Inferior parietal cortex (tissue), 1 donor: ENCODE measurements at regions not wholly inside any gene's neighbourhood (a gene's known extent, or its start where the extent isn't known, plus 50 kb on each side); places are given as distances from the start of the nearest gene placed in this dataset.
A peak's percentile ranks its signal among the peaks of the same experiment; 100 is the strongest.
"Not testable (repeated sequence)": the region's sequence is repeated elsewhere in the genome, so short reads cannot be mapped to it uniquely, and the experiment has no call there.

Experiments
- DNase-seq: peaks from one replicate; pipeline ENCODE4 v3.0.0-alpha.2; 2016; ENCODE audit errors: extremely low spot score

DNA sequence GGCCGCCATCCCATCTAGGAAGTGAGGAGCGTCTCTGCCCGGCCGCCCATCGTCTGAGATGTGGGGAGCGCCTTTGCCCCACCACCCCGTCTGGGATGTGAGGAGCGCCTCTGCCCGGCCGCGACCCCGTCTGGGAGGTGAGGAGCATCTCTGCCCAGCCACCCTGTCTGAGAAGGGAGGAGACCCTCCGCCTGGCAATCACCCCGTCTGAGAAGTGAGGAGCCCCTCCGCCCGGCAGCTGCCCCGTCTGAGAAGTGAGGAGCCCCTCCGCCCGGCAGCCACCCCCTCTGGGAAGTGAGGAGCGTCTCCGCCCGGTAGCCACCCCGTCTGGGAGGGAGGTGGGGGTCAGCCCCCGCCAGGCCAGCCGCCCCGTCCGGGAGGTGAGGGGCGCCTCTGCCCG is 194.2 kb upstream of the FBXL4 start:
- not testable (repeated sequence) for DNase-seq

DNA sequence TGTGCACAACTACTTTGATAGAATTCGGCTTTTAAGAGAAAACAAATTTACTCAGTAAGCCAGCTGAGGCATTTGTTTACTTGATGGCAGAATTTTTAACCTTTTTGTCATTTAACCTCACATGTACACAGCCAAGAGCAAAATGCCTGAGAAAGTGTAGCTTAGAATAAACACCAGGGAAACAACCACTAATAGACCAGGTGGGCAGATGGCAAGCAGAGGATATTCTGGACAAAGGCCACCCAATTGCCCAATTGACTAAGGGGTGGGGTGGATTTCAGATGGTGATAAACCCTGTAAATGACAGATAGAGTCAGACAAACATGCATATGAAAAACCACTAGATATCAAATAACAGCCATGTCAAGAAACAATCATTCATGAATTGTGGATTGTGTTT is 190.7 kb upstream of the FBXL4 start:
- no peak for DNase-seq

DNA sequence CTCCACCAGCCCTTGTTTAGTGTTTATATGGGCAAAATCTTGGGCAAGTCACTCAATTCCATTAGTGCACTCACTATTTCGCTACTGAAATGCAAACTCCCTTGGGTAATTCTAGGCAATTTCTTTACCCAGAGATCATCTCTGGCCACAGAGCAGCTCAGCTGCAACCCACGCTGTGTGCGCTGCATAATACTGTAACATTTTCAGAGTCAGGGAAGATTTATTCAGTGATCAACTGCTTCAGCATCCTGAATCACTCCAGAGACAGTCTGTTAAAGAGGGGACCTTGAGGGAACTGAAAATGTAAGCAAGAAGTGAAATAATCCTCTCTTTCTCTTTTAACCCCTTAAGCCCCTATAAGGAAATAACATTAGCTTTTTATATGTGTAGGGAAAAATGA is 189.6 kb upstream of the FBXL4 start:
- no peak for DNase-seq

DNA sequence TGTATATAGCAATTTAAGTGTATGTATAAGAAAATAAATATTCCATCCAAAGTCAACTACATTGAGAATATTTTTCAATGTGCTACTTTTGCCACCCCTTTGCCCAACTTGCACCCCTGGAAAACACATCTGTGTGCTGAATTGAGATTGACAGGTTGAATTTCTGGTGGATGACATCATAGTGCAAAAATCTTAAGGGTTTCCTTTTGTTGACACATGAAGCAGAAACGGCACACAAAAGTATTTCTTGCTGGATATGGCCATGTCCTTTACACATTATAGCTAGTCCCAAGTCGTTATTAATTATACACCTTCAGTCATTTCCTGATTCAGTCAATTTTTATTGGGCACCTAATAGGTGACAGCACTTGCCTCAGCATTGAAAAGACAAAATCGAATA is 188.7 kb upstream of the FBXL4 start:
- DNase-seq = no peak

DNA sequence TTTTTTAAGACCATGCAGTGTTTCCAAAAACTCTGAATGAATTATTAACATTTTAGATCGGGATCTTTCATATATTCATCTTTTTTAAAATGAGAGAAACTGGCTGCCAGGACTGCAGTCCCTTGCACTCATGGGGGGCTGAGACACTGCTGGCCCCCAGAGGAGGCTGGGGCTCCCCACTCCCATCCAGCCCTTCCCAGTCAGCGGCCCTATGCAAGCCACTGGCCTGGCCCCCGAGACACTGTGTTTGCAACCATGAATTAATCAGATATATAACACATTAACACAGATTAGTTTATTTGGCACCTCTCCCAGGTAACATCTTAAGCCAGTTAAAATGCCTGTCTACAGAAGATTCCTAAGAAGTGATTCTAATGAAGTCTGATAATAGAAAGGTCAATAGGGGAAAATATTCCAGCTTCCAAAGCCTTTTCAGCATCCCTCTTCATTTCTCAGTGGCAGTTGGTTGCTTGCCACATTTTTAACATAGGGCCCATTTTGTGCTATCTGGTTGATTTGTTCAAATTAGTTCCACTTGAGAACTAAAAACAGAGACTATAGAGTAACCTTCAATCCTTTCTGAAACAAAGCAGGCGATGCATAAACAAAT is 184.4 kb upstream of the FBXL4 start:
- no peak for DNase-seq

DNA sequence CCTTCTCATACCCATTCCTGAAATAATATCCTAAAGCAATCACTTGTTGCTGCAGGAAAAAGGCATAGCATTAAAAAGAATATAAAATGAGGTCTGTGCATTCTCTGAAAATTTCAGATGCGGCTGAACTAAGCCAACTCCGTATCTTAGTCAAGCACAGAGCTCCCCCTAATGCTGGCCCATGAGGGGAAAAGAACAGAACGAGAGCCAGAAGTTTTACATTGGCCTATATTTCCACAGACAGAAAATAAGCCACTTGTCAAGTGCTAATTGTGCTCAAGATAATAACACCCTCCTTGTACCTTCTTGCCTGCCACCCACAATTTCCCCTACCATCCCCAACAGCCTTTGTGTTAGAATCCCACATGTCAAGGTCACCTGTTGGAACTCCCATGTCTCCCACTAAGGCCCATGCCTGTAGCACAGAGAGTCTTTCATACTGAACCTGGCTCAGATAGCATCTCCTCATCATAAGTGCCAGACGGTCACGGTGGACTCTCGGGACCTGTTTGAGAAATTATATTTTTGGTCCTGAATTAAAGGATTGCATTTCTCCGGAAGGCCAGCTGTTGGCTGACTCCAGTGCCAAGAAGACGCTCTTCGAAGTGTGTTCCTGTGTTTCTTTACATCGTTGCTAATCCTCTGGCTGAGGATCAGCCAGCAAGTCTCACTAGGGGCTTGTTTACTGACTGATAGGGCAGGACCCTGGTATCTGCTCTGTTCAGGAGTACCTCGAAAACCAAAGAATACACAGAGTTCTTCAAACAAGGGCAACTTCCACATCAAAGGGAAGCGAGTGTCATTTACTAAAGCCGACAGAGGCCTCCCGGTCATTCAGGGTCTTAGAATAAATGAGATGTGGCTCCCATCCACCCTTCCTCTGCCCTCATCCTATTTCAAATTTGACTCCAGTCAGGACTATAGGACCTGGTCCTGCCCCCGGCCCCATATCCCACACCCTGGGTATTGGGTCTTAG is 183.4 kb upstream of the FBXL4 start:
- DNase-seq = peak; percentile 38

DNA sequence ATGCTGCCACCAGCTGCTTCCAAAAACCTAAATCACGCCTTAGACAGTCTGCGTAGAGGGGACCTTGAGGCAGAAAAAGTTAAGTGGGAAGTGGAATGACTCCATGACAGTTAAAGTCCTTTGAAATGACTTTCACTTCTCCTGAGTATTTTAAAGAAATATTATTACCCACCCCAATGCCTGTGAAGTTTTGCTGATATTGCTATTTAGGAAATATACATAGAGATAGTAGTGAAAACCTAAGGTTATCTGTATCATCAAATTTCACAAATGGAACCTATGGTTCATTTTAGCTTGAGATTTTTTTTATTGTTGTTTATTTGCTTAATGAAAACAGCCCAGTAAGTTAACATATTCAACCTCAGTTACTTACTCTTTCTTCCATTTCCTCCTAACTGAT is 182.1 kb upstream of the FBXL4 start:
- no peak for DNase-seq

DNA sequence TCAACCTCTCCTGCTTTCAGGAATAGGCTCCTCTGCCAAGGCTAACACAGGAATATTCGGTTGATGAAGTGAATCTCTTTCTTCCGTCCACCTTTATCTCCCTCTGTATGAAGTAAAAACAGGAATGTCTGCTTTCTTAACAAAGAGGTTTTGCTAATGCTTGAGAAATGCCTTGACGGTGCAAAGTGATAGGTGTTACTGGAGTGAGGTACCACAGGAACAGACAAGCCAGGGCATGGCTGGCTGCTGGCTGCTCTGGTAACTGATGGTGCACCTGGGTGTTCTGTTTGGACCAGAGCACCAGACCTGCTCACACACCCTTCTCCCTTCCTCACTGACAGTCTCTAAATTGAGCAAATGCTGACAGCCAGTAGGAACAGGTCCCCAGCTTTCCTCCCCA is 174.0 kb upstream of the FBXL4 start:
- no peak for DNase-seq

DNA sequence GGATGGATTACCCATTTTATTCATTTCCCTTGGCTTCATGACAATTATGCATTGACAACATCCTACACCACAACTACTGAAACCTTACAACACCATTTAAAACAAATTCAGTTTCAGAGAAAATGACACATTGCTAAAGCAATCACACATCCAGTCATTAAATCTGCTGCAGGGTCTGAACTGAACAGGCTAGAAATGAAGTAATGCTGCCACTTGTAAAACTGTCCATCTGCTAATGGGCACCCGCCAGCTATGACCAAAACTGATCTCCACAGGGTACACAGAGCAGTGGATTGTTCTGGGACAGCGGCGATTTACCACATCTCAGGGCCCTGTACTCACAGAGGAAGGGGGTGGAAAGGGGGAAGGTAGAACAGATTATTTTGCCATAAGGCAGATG is 172.9 kb upstream of the FBXL4 start:
- no peak for DNase-seq

DNA sequence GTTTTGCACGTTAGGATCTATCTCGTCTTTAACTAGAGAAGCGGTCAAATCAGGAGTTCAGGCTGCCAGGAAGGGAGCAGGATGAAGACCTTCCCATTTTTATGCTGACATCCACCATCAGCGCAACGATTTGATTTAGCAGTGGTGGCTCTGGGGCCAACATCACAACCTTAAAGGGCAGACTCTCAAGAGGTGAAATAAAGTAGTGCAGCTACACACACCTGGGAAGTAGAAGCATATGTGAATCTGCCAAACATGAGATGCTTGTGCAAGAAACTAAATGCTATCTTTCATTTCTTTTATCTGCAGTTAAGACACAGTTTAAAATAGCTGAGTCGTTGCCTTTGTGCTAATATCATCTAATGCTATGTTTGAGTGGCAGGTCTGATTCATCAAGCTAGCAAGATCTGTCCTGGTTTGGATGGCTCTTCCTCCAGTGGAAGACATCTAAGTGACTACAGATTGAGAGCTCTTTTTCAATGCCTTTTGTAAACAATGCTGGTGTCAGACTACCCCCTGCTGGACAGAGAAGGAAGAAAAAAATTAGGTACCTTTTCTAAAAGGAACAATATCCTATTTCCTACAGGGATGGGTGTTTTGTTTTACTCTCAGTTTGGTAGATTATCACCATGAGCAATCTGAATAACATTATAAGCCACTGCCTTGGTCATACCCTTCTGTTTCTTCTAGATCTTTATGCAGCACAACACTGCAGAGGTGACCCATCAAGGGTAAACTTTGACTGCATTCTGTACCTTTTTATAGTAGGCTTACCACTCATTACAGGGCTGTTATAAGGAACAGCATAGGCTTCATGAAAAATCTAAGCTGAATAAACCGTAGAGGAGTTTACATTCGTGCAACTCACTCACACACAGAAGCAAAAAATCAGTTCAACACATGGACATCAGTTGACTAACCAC is 171.6 kb upstream of the FBXL4 start:
- DNase-seq = peak; percentile 87

DNA sequence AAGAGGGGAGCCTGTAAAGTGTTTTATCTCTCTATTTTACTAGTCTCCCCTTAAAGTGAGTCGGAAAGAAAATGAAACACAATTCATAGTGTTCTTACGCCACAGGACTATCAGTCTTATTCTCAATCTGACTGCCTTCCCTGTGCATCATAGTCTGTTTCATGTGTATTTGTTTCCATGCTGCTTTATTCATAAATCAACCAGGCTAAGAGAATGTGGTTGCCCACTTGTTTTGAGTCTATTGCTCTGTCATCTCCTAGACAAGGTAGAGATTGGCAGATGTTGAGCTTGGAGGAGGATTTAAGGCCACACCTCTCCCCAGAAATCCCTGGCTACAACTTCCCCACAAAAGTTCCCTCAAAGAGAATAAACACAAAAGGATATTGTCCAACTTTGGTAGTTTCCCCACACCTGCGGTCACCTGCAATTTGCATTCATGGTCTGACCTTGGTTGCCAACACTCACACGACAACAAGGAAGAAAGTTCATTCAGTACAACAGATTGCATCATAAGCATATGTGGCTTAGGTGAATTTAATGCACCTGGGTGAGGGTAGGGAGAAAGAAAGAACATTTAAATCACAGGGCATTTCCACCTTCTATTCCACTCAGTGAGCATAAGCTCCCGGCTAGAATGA is 167.1 kb upstream of the FBXL4 start:
- DNase-seq = no peak

DNA sequence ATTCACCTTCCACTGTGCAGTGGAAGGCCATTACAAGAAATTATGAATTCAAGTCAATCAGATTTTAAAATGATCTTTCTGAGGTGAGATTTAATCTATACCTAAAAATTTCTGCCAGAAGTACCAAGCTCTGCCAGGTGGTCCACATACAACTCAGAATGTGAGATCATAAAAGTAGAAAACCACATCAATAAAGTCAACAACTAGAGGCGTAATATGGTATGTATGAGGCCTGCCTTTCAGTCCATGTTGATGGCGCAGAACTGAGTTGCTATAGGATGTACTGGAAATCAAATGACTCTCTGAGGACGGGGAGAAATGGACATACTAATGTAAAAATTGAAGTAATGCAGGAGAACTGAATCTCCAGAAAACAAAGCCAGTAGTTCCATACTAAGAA is 163.8 kb upstream of the FBXL4 start:
- DNase-seq = no peak

DNA sequence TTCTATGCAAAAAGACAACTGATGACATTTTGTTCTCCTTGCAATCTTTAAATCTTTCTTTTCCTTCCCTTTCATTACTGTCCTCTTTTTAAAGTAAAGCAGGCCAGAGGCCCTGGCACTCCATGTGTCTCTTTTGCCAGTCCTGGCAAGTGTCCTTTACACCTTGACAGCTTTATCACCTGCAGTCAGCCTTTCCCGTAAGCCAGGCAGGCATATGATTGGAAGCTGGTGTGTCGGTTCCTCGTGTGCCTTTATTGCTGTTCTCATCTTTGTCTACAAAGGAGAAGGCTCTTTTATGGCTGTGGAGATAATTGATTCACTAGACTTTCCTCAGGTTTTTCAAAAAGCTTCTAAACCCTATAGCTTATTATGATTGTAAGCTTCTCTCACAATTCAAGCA is 162.3 kb upstream of the FBXL4 start:
- no peak for DNase-seq

DNA sequence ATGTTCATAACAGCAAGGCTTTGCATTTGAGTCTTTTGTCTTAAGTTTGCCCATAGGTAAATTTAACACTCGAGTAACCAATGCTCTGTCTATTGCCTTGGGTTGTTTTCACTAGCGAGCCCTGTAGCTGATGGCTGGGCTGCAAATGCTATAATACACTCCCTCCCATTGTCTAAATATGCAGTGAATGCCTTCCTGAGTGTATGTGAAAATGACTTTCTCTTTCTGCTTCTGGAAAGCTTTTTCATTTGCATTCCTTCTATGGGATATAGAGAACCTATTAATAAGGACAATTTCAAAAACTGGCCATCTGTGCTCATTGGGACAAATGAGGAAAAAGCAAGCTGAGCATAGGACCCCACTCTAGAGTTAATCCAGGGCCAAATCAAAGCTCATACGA is 156.5 kb upstream of the FBXL4 start:
- no peak for DNase-seq

DNA sequence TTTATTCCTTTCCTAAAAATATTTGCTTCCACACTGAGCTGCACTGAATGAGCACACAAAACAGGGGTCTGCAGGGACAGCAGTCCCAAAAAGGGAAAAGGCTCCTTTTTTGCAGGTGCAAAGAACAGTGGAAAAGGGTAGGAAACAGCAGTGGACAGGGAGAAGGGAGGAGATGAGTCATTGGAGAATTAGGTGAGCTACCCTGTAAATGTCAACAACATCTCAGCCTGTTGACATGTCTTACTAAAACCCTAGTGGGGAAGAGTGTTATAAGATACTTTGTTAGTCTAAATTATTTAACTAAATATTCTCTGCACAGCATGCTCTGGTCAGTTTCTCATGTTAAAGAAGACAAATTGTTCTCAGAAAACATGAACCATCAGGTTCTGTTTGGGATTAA is 151.5 kb upstream of the FBXL4 start:
- DNase-seq = no peak

DNA sequence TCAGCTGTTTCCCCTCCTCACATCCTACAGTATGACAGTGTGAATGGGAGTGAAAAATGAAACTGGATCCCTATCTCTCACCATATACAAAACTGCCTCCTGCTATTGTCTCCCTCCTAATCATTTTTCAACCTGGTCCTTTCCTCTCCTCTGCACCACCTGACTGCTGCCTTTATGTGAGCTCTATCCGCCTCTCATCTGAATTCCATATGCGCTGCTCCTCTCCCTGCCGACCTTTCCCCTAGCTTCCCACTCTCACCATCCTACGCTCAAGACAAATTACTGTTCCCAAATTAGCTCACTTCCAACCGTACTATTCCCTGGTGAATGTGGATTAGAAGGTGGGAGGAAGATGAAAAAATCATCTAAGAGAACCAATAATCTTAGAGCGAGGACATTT is 148.4 kb upstream of the FBXL4 start:
- DNase-seq = peak; percentile 22

DNA sequence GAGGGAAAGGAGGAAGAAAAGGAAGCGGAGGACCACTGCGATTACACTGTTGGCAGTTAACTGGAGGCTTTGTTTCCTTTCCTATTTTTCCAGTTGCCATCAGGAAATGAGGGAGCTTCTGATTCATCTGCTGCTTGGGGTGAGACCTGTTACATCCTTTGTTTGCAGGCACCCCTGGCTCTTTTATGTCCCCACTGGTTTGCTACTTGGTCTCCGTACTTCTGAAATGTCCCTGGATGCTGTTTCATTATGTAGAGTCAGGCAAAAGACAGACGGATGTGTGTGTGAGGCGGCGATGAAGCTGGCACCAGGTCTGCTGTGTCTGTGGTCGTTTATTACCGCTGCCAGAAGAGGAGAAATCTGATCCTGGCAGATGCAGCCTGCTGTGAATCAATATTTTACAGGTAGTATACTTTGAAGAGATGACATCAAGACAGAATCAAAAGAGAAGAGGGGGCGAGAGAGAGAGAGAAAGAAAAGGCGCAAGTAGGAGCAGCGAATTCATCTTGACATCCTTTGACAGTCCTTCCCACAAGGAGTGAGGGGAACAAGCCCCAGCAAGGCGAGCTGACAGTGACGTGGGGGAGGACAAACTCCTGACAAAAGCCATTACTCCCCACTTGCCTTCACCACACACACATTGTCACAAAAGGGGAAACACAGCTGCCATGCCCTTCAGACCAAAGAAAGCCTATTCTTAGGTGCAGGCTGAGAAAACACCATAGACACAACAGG is 145.9 kb upstream of the FBXL4 start:
- no peak for DNase-seq

DNA sequence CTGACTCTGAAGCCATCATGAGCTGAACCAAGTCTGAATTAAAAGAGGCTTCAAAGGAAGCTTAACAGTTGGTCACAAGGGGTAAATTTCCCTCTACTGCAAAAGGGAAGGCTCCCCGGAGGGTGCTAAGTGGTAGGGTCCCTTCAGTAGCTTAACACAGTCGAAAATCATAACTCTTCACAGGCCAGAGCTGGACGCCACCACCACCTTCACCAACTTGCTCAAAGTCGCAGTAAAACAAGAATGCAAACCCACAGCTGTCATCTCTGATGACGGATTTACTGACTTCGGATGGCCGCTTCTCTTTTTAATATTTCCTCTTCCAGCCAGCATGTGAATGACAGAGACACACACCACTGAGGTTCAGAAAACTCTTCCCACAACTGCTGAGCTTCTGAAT is 144.7 kb upstream of the FBXL4 start:
- DNase-seq = no peak

DNA sequence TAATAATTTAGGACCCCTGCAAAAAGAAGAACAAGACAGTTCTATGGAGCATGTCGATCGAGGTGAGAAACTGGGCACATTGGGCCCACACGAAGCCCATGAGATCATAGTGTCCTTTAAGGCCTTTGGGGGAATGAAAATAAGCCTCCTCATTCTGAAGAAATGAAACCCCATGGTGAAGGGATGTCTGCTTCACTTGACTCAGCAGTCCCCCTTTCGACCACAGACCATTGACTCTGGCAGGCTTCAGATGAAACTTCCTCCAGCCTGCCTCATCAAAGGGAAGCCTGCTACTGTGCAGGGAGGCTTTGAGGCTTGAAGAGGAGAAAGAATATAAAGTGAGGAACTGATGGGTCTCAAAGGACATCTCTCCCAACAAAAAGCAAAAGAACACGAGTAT is 144.2 kb upstream of the FBXL4 start:
- no peak for DNase-seq

DNA sequence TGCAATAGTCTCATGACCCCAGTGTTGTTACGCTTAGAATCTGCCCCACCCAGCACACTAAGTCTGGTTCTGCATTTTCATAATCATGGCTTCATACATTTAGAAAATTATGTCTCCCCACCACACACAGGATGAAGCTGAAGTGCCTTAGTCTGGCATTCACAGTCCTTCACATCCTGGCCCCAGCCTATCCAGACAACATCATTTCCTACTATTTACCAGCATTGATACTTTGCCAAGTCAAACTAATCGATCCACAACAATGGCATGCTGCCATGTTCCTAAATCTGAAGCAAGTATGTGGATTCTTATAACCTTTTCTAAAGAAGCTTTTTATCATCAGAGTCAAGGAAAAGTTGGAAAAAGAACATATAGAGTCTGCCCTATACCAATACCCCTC is 132.4 kb upstream of the FBXL4 start:
- DNase-seq = no peak

DNA sequence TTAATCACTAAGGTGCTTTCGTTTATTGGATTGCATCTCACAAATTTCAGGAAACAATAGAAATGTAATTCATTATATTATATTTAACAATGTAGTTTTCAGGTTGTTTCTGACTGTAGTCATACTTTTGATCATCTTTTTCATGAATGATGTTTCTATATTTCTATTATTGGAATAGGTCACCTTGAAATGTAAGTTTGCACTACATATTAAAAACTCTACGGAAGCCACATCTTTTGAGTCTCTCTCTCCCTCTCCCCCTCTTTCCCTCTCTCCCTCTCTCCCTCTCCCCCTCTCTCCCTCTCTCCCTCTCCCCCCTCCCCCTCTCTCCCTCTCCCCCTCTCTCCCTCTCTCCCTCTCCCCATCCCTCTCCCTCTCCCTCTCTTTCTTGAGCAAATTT is 131.3 kb upstream of the FBXL4 start:
- DNase-seq = no peak
